K562 (cell line): ENCODE measurements at regions not wholly inside any gene's neighbourhood (a gene's known extent, or its start where the extent isn't known, plus 50 kb on each side); places are given as distances from the start of the nearest gene placed in this dataset.

Source experiments
- BRF2 ChIP-seq: IDR thresholded peaks from 3 replicates; pipeline ENCODE4 v1.6.1; 2011; ENCODE audit warnings: borderline replicate concordance, mild to moderate bottlenecking; ENCODE audit not compliant: insufficient read length, insufficient read depth
- CBFB ChIP-seq: sonication (generic); formaldehyde crosslinking; IDR thresholded peaks from 2 replicates; pipeline ENCODE4 v1.4.0; 2020; ENCODE audit warnings: mild to moderate bottlenecking, missing genetic modification reagents
- CTCF ChIP-seq, 3 experiments: IDR thresholded peaks in 2 of 3; conservative IDR thresholded peaks in 1 of 3; 2 replicates each; pipeline ENCODE4 v1.5.1; 2011 to 2012; ENCODE audit warnings: low read length in 3 of 3, mild to moderate bottlenecking in 3 of 3, control low read depth in 2 of 3, improper control_type of control experiment in 1 of 3, inconsistent platforms in 1 of 3, low read depth in 1 of 3, mixed read lengths in 1 of 3, moderate library complexity in 1 of 3; ENCODE audit not compliant: insufficient read depth in 2 of 3
- ELF1 ChIP-seq: fragments of 200-800 bp; sonication (Bioruptor generic); IDR thresholded peaks from 2 replicates; pipeline ENCODE4 v1.6.1; 2016; ENCODE audit warnings: missing genetic modification characterization, missing compliant biosample characterization
- HSF4 ChIP-seq: fragments of 250-450 bp; sonication (Bioruptor Pico); IDR thresholded peaks from 2 replicates; pipeline ENCODE4 v2.1.2; 2022; ENCODE audit warnings: mild to moderate bottlenecking, moderate library complexity, borderline replicate concordance
- MAX ChIP-seq: sonication (generic); formaldehyde crosslinking; IDR thresholded peaks from 2 replicates; pipeline ENCODE4 v1.9.0; 2022; ENCODE audit warnings: mild to moderate bottlenecking, missing genetic modification reagents
- POLR2A ChIP-seq: fragments of 450-650 bp; conservative IDR thresholded peaks from 2 replicates; pipeline ENCODE4 v1.6.1; 2016
- USF2 ChIP-seq: sonication (generic); formaldehyde crosslinking; IDR thresholded peaks from 2 replicates; pipeline ENCODE4 v1.5.0; 2020; ENCODE audit warnings: missing genetic modification reagents
- ZNF830 ChIP-seq: fragments of 250-450 bp; sonication (Bioruptor Pico); IDR thresholded peaks from 2 replicates; pipeline ENCODE4 v1.5.0; 2021; ENCODE audit warnings: mild to moderate bottlenecking

- TF ChIP-seq BRF2 (no peak), CTCF (IDR thresholded peaks at IDR 0.05 in 2 of 3, conservative IDR thresholded peaks at IDR 0.05 in 1 of 3; ENCODE audit: insufficient read depth in 2 of 3, low read depth in 1 of 3, low read length in 3 of 3) (no peak), USF2 (CRISPR knock-in tag) (no peak), ELF1 (tag) (no peak), CBFB (CRISPR knock-in tag) (no peak), POLR2A (no peak), MAX (no peak), ZNF830 (CRISPR knock-in tag) (no peak), HSF4 (CRISPR knock-in tag) (no peak)
These were observed 311.7 kb upstream of the LRRC7 start for GRCh38 chr1:69256036-69256435.
